Stimulated activated naive CD8-positive, alpha-beta T cell treated with anti-CD3 and anti-CD28 coated beads, Interleukin-15, Interleukin-2, amounts not matched to agents 100 ng/mL and 50 ng/mL, for 24 hours (primary cell): ENCODE measurements at regions not wholly inside any gene's neighbourhood (a gene's known extent, or its start where the extent isn't known, plus 50 kb on each side); places are given as distances from the start of the nearest gene placed in this dataset.

Experiments used
- H3K27ac Mint-ChIP-seq: one replicate; pipeline ENCODE4 v1.8.0; 2021; ENCODE audit warnings: mild to moderate bottlenecking, mixed read lengths
- H3K27me3 Mint-ChIP-seq: one replicate; pipeline ENCODE4 v1.8.0; 2021; ENCODE audit warnings: mixed read lengths
- H3K36me3 Mint-ChIP-seq: one replicate; pipeline ENCODE4 v1.8.0; 2021; ENCODE audit warnings: low read depth, mixed read lengths
- H3K4me1 Mint-ChIP-seq: one replicate; pipeline ENCODE4 v1.8.0; 2021; ENCODE audit warnings: low read depth, mixed read lengths
- H3K4me3 Mint-ChIP-seq: one replicate; pipeline ENCODE4 v1.8.0; 2021; ENCODE audit warnings: mild to moderate bottlenecking, mixed read lengths
- H3K9me3 Mint-ChIP-seq: one replicate; pipeline ENCODE4 v1.8.0; 2021; ENCODE audit warnings: mixed read lengths

DNA sequence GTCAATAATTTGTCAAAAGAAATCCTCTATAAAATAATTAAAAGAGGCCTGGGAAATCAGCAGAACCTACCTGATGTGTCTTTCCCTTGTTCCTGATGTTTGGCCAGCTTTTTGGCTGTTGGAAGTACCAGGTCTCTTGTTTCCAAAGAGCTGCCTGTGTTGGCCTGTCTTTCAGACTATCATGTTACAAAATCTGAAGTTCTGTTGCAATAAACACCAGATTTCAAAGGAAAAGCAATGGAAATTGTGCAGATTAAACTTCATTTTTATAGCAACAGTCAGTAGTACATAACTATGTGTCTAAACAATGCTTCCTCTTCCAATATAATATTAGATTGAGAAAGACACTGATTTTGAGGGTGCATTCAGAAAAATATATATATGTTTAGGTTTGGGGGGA lies 647.2 kb upstream of the CXADR start:
- Mint-ChIP-seq H3K27ac (no peak overlapping the region), H3K36me3 (no peaks in the 10 kb centered on the region), H3K9me3 (peaks cover 5% of the 10 kb centered on the region), H3K27me3 (no peaks in the 10 kb centered on the region), H3K4me3 (no peak overlapping the region), H3K4me1 (no peaks in the 10 kb centered on the region)

DNA sequence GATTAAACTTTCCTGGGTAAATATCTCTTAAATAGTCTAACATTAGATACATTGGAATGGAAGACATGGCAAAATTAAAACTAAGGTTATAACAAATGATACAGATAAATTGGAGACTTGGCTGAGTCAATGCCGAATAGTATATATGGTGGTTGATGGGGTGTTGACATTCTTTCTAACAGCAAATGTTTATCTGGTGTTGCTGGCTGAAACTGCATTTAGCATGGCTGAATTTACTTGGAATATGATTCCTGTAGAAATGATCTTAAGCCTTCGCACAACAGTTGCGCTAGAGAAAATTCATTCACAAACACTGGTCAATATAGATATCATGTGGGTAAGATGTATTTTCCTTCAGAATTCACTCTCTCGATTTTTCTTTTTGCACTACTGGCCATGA lies 646.0 kb upstream of the CXADR start:
- no peaks in the 10 kb centered on the region for H3K4me1 Mint-ChIP-seq
- H3K36me3 Mint-ChIP-seq: no peaks in the 10 kb centered on the region
- H3K4me3 Mint-ChIP-seq: no peak overlapping the region
- no peak overlapping the region for H3K27ac Mint-ChIP-seq
- peaks cover 5% of the 10 kb centered on the region for H3K9me3 Mint-ChIP-seq
- H3K27me3 Mint-ChIP-seq: no peaks in the 10 kb centered on the region

DNA sequence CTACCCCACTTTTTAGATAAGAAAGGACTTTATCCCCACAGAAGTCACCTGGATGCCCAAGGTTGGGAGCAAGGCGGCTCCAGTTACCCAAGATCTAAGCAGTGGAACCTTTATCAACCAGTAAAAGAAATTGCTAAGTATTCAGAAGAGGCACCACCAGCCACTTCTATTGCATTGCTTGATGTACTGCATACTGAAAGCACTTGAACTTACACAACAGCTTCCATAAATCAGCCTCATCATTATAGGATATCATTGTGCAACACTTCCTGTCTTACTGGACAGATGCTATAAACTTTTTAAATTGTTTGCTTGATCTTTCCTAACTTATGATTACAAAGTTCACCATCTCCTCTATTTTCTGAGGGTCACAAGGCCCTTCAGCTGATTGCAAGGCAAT lies 642.7 kb upstream of the CXADR start:
- Mint-ChIP-seq H3K27ac (no peak overlapping the region), H3K27me3 (no peaks in the 10 kb centered on the region), H3K4me3 (no peak overlapping the region), H3K36me3 (no peaks in the 10 kb centered on the region), H3K9me3 (peaks cover 6% of the 10 kb centered on the region), H3K4me1 (no peaks in the 10 kb centered on the region)

DNA sequence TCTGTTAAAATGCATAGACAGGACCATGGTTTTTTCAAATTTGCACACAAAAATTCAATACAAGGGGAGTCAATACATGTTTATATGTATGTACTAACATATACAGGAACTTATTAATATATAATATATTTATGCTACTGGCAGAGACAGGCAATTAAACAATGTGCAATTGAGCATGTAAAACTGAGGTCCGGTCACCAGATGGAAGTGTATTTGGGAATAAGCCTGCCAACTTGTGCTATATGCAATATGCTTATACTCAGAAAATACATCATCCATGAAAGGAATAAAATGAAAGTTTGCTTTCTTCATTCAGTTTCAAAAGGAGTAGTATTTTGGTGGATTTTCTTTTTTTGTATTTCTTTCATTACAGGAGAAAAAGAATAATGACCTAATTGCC lies 640.2 kb upstream of the CXADR start:
- Mint-ChIP-seq H3K36me3 (no peaks in the 10 kb centered on the region), H3K27me3 (no peaks in the 10 kb centered on the region), H3K27ac (no peak overlapping the region), H3K9me3 (peaks cover 4% of the 10 kb centered on the region), H3K4me1 (no peaks in the 10 kb centered on the region), H3K4me3 (no peak overlapping the region)

DNA sequence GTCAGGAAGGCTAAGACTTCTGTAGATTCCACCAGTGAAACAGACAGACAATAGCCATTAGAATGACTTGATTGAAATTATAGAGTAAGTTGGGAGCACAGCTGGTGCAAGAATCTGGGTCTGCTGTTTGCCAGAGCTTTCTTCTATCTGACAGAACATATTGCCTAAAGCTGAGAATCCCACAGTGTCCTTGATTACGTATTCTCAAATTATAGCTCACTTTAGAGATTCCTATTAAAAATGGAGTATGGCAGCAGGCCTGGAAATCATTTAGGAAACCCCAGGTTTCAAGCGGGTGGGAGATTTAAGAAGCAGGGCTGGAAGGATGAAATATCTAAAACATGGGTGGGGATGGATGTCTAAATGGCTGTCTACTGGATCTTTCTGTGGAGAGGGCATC lies 639.7 kb upstream of the CXADR start:
- no peaks in the 10 kb centered on the region for H3K36me3 Mint-ChIP-seq
- no peaks in the 10 kb centered on the region for H3K27me3 Mint-ChIP-seq
- no peaks in the 10 kb centered on the region for H3K4me1 Mint-ChIP-seq
- no peak overlapping the region for H3K27ac Mint-ChIP-seq
- H3K4me3 Mint-ChIP-seq: no peak overlapping the region
- peaks cover 4% of the 10 kb centered on the region for H3K9me3 Mint-ChIP-seq

DNA sequence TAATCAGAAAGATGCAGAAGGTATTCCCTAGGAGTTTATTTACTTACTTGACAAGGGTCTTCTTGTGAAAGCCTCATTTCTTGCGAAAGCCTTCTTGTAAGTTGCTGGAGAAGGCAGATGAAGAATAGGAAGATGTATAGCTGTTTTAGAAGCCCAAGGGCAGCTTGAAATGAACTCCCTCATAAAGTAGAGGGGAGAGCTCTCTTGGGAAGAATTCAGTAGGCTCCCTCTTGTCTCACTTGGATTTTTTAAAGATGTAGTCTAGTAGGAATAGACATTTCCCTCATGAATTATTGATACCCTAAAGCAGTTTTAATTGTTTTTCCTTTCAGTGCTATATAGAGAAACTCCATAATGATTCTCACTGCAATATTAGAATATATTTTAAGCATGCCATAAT lies 639.2 kb upstream of the CXADR start:
- Mint-ChIP-seq H3K9me3 (peaks cover 4% of the 10 kb centered on the region), H3K27ac (no peak overlapping the region), H3K36me3 (no peaks in the 10 kb centered on the region), H3K4me3 (no peak overlapping the region), H3K4me1 (no peaks in the 10 kb centered on the region), H3K27me3 (no peaks in the 10 kb centered on the region)

DNA sequence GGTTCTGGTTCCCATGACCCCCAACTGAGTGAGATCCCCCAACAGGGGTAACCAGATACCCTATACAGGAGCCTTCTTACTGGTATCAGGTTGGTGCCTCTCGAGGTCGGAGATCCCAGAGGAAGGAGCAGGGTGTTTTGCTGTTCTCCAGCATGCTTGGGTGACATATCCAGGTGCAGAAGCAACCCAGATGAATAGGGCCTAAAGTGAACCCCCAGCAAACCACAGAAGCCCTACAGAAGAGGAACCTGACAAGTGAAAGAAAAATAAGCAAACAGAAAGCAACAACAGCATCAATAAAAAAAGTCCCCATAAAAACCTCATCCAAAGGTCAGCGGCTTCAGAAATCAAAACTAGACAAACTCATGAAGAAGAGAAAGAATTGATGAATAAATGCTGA lies 633.4 kb upstream of the CXADR start:
- no peak overlapping the region for H3K27ac Mint-ChIP-seq
- no peaks in the 10 kb centered on the region for H3K4me1 Mint-ChIP-seq
- H3K9me3 Mint-ChIP-seq: peaks cover 22% of the 10 kb centered on the region
- H3K36me3 Mint-ChIP-seq: no peaks in the 10 kb centered on the region
- H3K27me3 Mint-ChIP-seq: no peaks in the 10 kb centered on the region
- H3K4me3 Mint-ChIP-seq: no peak overlapping the region

DNA sequence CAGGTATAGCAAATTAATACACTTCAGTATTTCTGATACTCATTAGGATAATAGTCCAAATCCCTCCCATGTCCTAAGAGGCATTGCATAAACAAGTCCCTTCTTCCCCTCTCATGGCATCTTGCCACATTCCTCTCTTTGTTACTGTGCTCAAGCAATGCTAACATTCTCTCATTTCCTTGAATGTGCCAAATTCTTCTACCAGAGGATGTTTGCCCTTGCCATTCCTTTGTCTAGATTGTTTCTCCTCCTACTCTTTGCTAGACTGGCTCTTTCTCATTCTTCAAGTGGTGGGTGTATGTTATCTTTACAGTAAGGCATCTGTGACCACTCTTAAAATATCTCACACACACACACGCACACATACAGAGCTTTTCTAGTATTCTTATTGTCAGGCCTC lies 621.0 kb upstream of the CXADR start:
- no peaks in the 10 kb centered on the region for H3K4me1 Mint-ChIP-seq

DNA sequence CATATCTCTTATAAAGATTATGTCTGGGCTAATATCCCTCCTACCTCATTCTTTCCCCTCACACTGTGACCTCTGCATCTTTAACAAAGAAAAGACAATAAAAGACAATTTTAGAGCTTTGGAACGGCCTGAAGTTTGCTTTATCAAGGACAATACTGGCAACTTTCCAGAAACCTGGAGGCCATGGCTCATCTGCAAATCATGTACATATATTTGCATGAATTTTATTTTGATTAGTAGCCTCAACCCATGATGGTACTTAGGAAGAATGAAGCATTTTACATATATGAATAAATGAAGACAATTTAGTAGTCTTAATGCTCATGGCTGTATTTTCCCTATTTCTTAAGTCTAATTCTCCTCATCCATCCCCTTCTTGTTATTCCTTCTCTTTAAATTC lies 612.2 kb upstream of the CXADR start:
- Mint-ChIP-seq H3K27ac (no peak overlapping the region), H3K36me3 (no peaks in the 10 kb centered on the region), H3K4me3 (no peak overlapping the region), H3K9me3 (peaks cover 3% of the 10 kb centered on the region), H3K4me1 (no peaks in the 10 kb centered on the region), H3K27me3 (no peaks in the 10 kb centered on the region)

More for the DNA sequence above, 621.0 kb upstream of the CXADR start:
- H3K36me3 Mint-ChIP-seq: no peaks in the 10 kb centered on the region
- no peaks in the 10 kb centered on the region for H3K27me3 Mint-ChIP-seq
- H3K4me3 Mint-ChIP-seq: no peak overlapping the region
- H3K27ac Mint-ChIP-seq: no peak overlapping the region
- peaks cover 8% of the 10 kb centered on the region for H3K9me3 Mint-ChIP-seq

DNA sequence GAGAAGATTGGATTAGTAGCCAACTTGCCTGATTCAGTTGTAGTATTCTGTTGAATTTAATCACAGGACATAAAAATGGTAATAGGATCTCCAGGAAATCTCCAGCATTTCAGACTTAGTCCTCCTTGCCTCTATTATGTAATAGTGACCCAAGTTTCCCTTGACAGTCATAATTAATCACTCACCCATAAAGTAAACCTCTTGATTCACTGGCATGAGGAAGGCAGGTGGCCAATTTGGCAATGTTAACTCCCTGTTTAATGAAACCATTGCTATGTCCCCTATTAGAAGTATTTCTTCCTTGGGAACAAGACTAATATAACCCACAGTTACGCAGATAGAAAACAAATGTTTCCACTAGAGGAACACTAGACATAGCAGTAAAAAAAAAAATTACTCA lies 604.8 kb upstream of the CXADR start:
- no peaks in the 10 kb centered on the region for H3K27me3 Mint-ChIP-seq
- H3K27ac Mint-ChIP-seq: no peak overlapping the region
- H3K36me3 Mint-ChIP-seq: no peaks in the 10 kb centered on the region
- no peaks in the 10 kb centered on the region for H3K4me1 Mint-ChIP-seq
- no peak overlapping the region for H3K4me3 Mint-ChIP-seq
- H3K9me3 Mint-ChIP-seq: peaks cover 4% of the 10 kb centered on the region

DNA sequence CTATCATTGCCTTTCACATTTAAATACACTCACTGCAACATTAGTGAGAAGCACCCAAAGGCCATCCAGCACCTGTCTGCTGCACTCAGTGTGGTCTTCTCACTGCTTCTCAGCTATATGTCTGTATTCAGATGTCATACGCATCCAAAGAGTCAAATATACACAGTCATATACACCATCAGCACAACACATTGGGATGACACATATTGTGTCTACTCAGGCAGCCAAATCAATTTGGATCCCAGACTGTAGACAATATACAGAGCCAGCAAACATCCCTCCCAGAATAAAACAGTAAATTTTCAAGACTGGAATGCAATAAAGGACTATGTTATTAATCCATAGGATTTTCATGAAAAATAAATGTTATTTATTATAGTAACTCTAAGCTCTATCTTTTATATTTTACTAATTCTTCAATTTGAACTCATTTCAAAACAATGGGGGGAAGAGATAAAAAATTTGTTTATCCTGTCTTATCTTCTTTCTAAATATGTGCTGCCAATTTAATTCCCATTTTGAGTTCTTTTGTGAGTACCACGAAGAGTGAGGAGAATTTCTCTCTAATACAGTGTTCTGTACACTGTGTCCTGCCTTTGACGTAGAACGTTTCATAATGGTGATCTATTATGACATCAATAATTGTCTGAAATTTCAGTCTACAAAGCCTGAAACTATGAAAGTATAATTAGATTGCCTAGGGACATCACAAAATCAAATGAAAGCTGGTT lies 602.2 kb upstream of the CXADR start:
- no peaks in the 10 kb centered on the region for H3K4me1 Mint-ChIP-seq
- H3K27me3 Mint-ChIP-seq: no peaks in the 10 kb centered on the region
- no peak overlapping the region for H3K4me3 Mint-ChIP-seq
- peaks cover 8% of the 10 kb centered on the region for H3K9me3 Mint-ChIP-seq
- H3K36me3 Mint-ChIP-seq: no peaks in the 10 kb centered on the region
- H3K27ac Mint-ChIP-seq: no peak overlapping the region

DNA sequence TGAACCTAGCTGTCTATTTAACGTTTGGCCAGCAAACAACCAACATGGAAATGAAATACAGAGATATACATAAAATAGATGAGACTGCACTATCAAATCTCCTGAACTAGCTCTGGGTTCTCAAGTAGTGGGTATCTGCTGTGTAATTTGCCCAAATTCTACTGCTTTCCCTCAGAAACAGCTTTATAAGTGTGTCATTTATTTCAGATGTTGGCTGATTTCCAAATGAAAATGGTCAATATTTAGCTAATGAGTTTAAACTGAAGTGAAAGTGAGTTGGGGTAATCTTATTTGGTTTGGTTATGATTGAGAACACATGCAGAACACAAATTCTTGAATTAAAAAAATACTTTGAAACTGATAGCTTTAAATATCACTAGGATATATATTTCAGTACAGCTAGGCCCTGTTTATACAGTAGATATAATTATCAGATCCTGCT lies 601.7 kb upstream of the CXADR start:
- peaks cover 8% of the 10 kb centered on the region for H3K9me3 Mint-ChIP-seq
- no peak overlapping the region for H3K27ac Mint-ChIP-seq
- no peaks in the 10 kb centered on the region for H3K27me3 Mint-ChIP-seq
- H3K4me3 Mint-ChIP-seq: no peak overlapping the region
- no peaks in the 10 kb centered on the region for H3K36me3 Mint-ChIP-seq
- no peaks in the 10 kb centered on the region for H3K4me1 Mint-ChIP-seq

DNA sequence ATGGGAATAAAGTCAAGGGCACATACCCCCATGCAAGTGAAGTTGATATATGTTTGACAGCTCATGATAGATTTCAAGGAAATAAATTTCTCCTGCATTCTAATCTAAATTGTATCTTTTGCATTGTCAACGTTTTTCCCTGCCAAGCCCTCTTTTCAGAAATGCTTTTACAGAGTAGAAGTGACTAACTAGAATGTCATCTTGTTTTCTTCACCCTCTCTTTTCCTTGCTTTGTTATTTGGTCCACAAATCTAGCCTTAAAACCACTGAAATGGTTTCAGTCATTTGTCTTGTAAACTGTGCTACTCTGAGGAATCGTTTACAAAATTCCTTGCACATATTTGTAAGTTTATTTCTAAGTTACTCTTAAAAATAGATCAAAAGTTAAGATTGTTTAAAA lies 600.8 kb upstream of the CXADR start:
- H3K4me1 Mint-ChIP-seq: no peaks in the 10 kb centered on the region
- H3K4me3 Mint-ChIP-seq: no peak overlapping the region
- no peaks in the 10 kb centered on the region for H3K36me3 Mint-ChIP-seq
- H3K27ac Mint-ChIP-seq: no peak overlapping the region
- peaks cover 8% of the 10 kb centered on the region for H3K9me3 Mint-ChIP-seq
- H3K27me3 Mint-ChIP-seq: no peaks in the 10 kb centered on the region

DNA sequence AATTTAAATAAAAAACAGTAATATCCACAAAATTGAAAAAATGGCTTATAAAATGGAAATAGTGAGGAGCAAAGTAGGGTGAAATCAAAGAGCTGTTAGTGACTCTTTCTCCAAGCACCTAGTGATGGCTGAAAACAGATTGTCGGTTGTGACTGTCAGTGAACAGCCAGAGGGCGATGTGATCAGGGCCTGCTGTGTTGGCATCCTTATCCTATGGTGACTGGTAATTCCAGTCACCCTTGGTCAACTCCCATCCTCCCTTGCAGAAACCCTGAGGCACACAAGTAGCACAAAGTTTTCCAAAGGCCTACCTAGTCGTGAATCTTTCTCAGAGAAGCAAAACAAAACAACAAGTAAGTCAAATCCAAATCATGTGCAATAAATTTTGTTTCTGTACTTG lies 599.8 kb upstream of the CXADR start:
- peaks cover 8% of the 10 kb centered on the region for H3K9me3 Mint-ChIP-seq
- H3K4me3 Mint-ChIP-seq: no peak overlapping the region
- no peaks in the 10 kb centered on the region for H3K27me3 Mint-ChIP-seq
- no peaks in the 10 kb centered on the region for H3K36me3 Mint-ChIP-seq
- H3K4me1 Mint-ChIP-seq: no peaks in the 10 kb centered on the region
- no peak overlapping the region for H3K27ac Mint-ChIP-seq

DNA sequence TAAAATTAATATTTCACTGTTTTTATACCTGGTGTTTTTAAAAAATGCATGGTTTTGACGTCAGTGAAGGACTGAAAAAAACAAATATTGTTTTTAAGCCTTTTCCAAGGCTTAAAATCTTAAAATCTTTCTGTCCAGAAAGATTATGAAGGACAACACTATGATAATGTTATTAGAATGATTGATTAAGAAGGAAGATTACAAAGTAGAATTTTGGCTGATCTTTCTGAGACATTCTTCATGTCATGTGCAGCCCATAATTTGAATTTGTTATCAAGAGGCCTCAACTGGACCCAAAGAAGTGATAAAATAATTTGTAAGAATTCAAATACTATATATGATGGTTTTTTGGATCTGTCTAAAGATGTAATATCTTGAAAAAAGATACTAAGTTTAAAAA lies 584.4 kb upstream of the CXADR start:
- no peak overlapping the region for H3K4me3 Mint-ChIP-seq
- H3K27ac Mint-ChIP-seq: no peak overlapping the region
- H3K36me3 Mint-ChIP-seq: no peaks in the 10 kb centered on the region
- H3K9me3 Mint-ChIP-seq: peaks cover 10% of the 10 kb centered on the region
- H3K4me1 Mint-ChIP-seq: no peaks in the 10 kb centered on the region
- H3K27me3 Mint-ChIP-seq: no peaks in the 10 kb centered on the region

DNA sequence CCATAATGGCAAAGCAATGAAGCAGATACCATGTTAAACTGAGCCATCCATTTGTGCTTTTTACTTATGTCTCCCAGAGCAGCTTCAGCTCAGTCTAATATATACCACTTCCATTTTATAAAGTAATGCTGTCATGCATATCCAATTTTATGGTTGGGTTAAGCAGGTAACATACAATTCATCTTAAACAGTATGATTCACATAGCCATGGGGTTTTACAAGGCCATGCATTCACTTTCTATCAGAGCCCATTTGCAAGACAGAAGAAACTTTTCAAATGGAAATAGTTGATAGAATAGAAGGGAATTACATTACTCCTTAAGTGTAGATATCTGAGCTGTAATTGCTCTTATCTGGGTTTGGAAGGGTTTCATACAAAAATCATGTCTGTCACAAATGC lies 580.5 kb upstream of the CXADR start:
- no peaks in the 10 kb centered on the region for H3K4me1 Mint-ChIP-seq
- H3K9me3 Mint-ChIP-seq: peaks cover 5% of the 10 kb centered on the region
- H3K27ac Mint-ChIP-seq: no peak overlapping the region
- H3K4me3 Mint-ChIP-seq: no peak overlapping the region
- H3K36me3 Mint-ChIP-seq: no peaks in the 10 kb centered on the region
- no peaks in the 10 kb centered on the region for H3K27me3 Mint-ChIP-seq
